ENCODE measurements at regions not wholly inside any gene's neighbourhood (a gene's known extent, or its start where the extent isn't known, plus 50 kb on each side); places are given as distances from the start of the nearest gene placed in this dataset.
"Not testable (repeated sequence)": the region's sequence is repeated elsewhere in the genome, so short reads cannot be mapped to it uniquely, and the experiment has no call there.

GRCh38 chr2:111491614-111492013 is 370.9 kb downstream of the BCL2L11 start:
- not testable (repeated sequence) for TF ChIP-seq CTCF, POLR2A (IDR thresholded peaks at IDR 0.05)
